Ecto neural progenitor cell (in vitro differentiated cells): ENCODE measurements at regions not wholly inside any gene's neighbourhood (a gene's known extent, or its start where the extent isn't known, plus 50 kb on each side); places are given as distances from the start of the nearest gene placed in this dataset.
A peak's percentile ranks its signal among the peaks of the same experiment; 100 is the strongest.
"Not testable (repeated sequence)": the region's sequence is repeated elsewhere in the genome, so short reads cannot be mapped to it uniquely, and the experiment has no call there.

Experiments used
- DNase-seq: peaks from one replicate; pipeline ENCODE4 v3.0.0-alpha.2; 2018; ENCODE audit warnings: low spot score

GRCh38 chr5:102664616-102665335, 90.3 kb upstream of the PAM start:
- DNase-seq = no peak

GRCh38 chr5:102666164-102666946, 88.8 kb upstream of the PAM start:
- peak; percentile 66 for DNase-seq

- no peak for DNase-seq
Observed at GRCh38 chr5:102668220-102668932, 86.7 kb upstream of the PAM start.

GRCh38 chr5:102670224-102670836, 84.8 kb upstream of the PAM start:
- peak; percentile 58 for DNase-seq

GRCh38 chr5:102671033-102671734, 83.9 kb upstream of the PAM start:
- not testable (repeated sequence) for DNase-seq

GRCh38 chr5:102678267-102679058, 76.6 kb upstream of the PAM start:
- no peak for DNase-seq

- DNase-seq = peak; percentile 74
Observed at GRCh38 chr5:102681403-102681983, 73.6 kb upstream of the PAM start.

GRCh38 chr5:102682101-102682647, 72.9 kb upstream of the PAM start:
- no peak for DNase-seq

GRCh38 chr5:102688076-102688475, 67.0 kb upstream of the PAM start:
- not testable (repeated sequence) for DNase-seq

GRCh38 chr5:102688581-102689342, 66.3 kb upstream of the PAM start:
- not testable (repeated sequence) for DNase-seq

- DNase-seq = no peak
Observed at GRCh38 chr5:102690910-102691309, 64.2 kb upstream of the PAM start.

GRCh38 chr5:102691434-102691833, 63.7 kb upstream of the PAM start:
- DNase-seq = no peak

GRCh38 chr5:102700120-102700831, 54.8 kb upstream of the PAM start:
- no peak for DNase-seq

GRCh38 chr5:102700916-102701315, 54.2 kb upstream of the PAM start:
- no peak for DNase-seq

- no peak for DNase-seq
Observed at GRCh38 chr5:102701748-102702147, 53.4 kb upstream of the PAM start.
